ENCODE measurements at regions not wholly inside any gene's neighbourhood (a gene's known extent, or its start where the extent isn't known, plus 50 kb on each side); places are given as distances from the start of the nearest gene placed in this dataset.
"Not testable (repeated sequence)": the region's sequence is repeated elsewhere in the genome, so short reads cannot be mapped to it uniquely, and the experiment has no call there.

DNA sequence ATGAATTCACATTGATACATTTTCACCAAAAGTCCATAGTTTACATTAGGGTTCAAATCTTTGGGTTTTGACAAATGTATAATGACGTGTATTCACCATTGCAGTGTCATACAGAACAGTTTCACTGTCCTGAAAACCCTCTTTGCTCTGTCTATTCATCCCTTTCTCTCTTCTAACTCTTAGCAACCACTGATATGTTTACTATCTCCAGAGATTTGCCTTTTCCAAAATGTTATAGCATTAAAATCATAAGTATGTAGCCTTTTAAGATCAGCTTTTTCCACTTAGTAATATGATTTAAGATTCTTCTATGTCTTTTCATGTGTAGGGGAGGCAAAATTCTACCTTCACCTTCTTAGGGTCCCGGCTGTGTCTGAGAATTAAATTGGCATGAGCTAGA is 203.8 kb downstream of the TPRG1 start:
- DNase-seq (ENCODE audit: low spot score in 2 of 2) (no peak), ATAC-seq (no peak)
- H3K27ac Mint-ChIP-seq: no peak overlapping the region
- no peaks in the 10 kb centered on the region for H3K36me3 Mint-ChIP-seq
- peaks cover 0 to 13% of the 10 kb centered on the region in 2 donors for H3K9me3 Mint-ChIP-seq

DNA sequence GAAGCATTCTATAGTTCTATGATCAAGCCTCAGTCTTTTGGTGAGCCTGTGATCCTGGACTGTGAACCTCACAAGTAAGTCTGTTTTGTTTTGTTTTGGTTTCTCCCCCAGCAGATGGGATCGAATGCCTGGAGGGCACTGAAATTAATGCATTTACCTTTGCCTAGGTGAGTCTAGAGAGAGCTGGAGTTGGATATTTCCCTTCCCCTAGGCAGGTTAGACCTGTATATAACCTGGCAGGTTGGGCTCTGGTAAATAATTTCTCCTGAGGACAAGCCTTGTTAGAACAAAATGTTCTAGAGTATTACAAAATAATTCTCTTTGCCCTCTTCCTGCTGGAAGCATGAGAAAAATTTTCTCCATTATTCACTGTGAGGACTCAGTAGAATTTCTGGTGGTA is 211.9 kb downstream of the TPRG1 start:
- no peak overlapping the region for H3K27ac Mint-ChIP-seq
- H3K9me3 Mint-ChIP-seq: peaks cover 0 to 12% of the 10 kb centered on the region in 2 donors
- DNase-seq (ENCODE audit: low spot score in 2 of 2): no peak
- H3K36me3 Mint-ChIP-seq: no peaks in the 10 kb centered on the region
- no peak for ATAC-seq

- not testable (repeated sequence) for DNase-seq (ENCODE audit: low spot score in 2 of 2); H3K36me3 Mint-ChIP-seq; H3K27ac Mint-ChIP-seq; ATAC-seq; H3K9me3 Mint-ChIP-seq
Measured at GRCh38 chr3:189385880-189386279, 214.1 kb downstream of the TPRG1 start.

DNA sequence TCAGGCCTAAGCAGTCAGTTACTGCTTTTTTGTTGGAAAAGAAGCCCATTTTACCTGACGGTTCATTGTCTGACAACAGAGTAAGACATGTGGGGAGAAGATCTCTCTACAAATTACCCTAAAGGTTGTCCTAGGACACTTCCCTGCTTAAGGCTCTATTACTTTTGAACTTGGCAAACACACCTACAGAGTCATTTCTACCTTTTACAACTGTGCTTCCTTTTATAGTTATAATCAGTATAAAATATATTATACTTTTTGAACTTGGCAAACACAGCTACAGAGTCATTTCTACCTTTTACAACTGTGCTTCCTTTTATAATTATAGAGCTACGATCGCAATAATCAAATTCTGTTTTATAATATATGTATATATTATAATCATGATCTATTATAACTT is 215.0 kb downstream of the TPRG1 start:
- no peaks in the 10 kb centered on the region for H3K36me3 Mint-ChIP-seq
- peaks cover 0 to 8% of the 10 kb centered on the region in 2 donors for H3K9me3 Mint-ChIP-seq
- DNase-seq (ENCODE audit: low spot score in 2 of 2) (no peak), ATAC-seq (no peak)
- H3K27ac Mint-ChIP-seq: no peak overlapping the region

- Mint-ChIP-seq H3K9me3 (no peaks in the 10 kb centered on the region), H3K27ac (no peak overlapping the region), H3K36me3 (no peaks in the 10 kb centered on the region)
- DNase-seq (ENCODE audit: low spot score in 2 of 2) (no peak), ATAC-seq (no peak)
Measured at GRCh38 chr3:189389346-189389745, 217.6 kb downstream of the TPRG1 start.

- no peak overlapping the region for H3K27ac Mint-ChIP-seq
- H3K9me3 Mint-ChIP-seq: no peaks in the 10 kb centered on the region
- DNase-seq (ENCODE audit: low spot score in 2 of 2): no peak
- H3K36me3 Mint-ChIP-seq: no peaks in the 10 kb centered on the region
- ATAC-seq: no peak
Measured at GRCh38 chr3:189393598-189393997, 221.8 kb downstream of the TPRG1 start.

- H3K36me3 Mint-ChIP-seq: no peaks in the 10 kb centered on the region
- H3K27ac Mint-ChIP-seq: no peak overlapping the region
Measured at GRCh38 chr3:189394599-189395121, 222.9 kb downstream of the TPRG1 start.

DNA sequence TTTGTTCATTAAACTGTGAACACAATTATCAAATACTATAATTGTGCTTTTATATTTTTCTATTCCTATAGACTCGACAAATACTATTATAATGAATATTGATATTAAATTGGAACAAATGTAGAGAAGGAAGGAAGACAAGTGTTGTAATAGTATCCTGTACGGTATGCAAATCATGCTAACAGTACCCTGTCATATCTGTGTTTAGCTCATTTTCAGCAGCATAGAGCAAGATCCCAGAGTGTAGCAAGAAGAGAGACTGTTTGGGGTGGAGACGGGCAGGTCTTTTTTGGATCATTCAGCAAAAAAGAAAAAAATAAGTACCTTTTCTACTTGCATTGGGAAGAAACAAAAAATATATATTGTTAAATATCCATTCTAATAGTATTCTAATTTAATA is 224.1 kb downstream of the TPRG1 start:
- DNase-seq (ENCODE audit: low spot score in 2 of 2) (no peak), ATAC-seq (no peak)
- Mint-ChIP-seq H3K9me3 (no peaks in the 10 kb centered on the region), H3K27ac (no peak overlapping the region), H3K36me3 (no peaks in the 10 kb centered on the region)

More at GRCh38 chr3:189394599-189395121, 222.9 kb downstream of the TPRG1 start:
- DNase-seq (ENCODE audit: low spot score in 2 of 2) (no peak), ATAC-seq (peak; percentile 18 to 77)
- H3K9me3 Mint-ChIP-seq: no peaks in the 10 kb centered on the region

DNA sequence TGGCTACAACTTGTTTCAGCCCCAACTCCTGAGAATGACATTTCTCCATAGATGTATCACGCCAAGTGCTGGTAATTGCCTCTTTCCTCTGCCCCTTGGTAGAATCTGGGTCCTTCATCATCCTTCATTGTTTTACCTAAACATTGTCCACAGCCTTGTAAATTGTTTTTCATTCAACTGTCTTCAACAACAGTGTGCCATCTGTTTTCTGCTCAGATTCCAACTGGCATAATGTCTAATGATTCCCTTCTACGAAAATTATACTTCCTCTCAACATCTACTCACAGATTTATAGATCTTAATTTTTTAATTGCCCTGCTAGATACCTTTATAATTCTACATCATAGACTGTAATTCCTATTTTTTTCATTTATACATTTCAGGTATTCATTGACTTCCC is 226.9 kb downstream of the TPRG1 start:
- ATAC-seq: no peak
- Mint-ChIP-seq H3K36me3 (no peaks in the 10 kb centered on the region), H3K9me3 (no peaks in the 10 kb centered on the region), H3K27ac (no peak overlapping the region)
- DNase-seq (ENCODE audit: low spot score in 2 of 2): no peak

DNA sequence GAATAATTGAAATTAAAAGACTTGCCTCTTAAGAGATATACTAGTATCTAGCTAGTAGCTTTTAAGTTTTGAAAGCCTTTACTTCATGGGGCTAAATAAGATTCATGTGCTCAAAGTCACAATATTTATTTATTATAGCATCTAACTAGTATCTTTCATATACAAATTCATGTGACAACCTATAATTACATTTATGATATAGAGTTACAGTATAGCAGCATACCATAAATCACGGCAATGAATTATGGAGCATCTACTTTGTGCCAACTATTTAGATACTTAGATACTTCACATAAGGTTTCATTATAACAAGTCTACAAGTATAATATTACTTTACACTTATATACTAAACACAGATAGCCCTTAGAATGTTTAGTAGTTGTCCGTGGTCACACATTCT is 229.4 kb downstream of the TPRG1 start:
- no peak overlapping the region for H3K27ac Mint-ChIP-seq
- no peaks in the 10 kb centered on the region for H3K9me3 Mint-ChIP-seq
- ATAC-seq (no peak), DNase-seq (ENCODE audit: low spot score in 2 of 2) (no peak)
- H3K36me3 Mint-ChIP-seq: no peaks in the 10 kb centered on the region

- no peaks in the 10 kb centered on the region for H3K36me3 Mint-ChIP-seq
- ATAC-seq: no peak
- no peak for DNase-seq (ENCODE audit: low spot score in 2 of 2)
- no peak overlapping the region for H3K27ac Mint-ChIP-seq
- no peaks in the 10 kb centered on the region for H3K9me3 Mint-ChIP-seq
Measured at GRCh38 chr3:189403194-189403593, 228.0 kb upstream of the TP63 start.

DNA sequence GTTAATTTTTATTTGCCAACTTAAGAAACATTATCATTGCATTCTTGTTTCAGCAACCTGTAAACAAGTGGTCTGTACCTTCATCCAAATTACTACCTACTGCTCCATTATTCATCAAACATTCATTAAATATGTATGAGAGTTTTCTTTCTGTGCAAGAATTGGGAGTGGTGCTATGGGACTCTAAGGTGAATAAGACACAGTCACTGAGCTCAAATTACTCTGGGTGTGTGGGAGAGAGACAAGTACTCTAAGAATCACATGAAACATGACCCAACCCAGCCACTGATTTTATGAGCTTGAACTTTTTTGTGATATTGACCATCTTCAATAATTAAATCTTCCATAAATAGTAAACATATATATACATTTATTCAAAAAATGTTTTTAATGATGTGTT is 227.2 kb upstream of the TP63 start:
- H3K9me3 Mint-ChIP-seq: no peaks in the 10 kb centered on the region
- H3K27ac Mint-ChIP-seq: no peak overlapping the region
- ATAC-seq: no peak
- H3K36me3 Mint-ChIP-seq: no peaks in the 10 kb centered on the region
- DNase-seq (ENCODE audit: low spot score in 2 of 2): no peak

DNA sequence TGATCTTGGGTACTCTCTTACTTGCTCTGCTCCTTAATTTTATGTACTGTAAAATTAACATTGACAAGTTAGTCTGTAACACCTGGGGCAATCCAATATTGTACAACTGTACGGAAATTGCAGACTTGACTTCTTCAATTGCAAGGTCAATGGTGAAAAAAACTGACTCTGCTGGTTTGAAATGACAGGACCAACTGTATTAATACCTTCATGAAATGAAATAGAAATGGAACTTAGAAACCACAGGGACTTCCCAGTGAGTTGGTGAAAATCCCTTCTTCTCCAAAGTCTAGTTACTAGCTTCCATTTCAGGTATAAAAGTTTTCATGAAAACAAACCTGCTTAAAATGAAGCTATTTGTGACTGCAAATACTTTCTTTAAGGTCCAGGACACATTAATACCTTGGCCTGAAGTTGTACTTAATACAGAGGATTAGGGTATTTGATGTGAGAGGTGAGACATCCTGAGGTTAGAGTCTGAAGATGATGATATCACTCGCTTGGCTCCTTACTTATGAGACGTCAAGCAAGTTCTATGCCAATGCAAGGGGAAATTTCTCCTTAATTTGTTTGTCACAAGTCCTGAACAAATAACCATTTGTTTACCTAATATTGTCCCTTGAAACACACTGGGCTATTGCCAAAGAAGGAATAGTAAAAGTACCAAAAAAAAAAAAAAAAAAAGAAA is 226.2 kb upstream of the TP63 start:
- Mint-ChIP-seq H3K27ac (no peak overlapping the region), H3K36me3 (no peaks in the 10 kb centered on the region), H3K9me3 (no peaks in the 10 kb centered on the region)
- DNase-seq (ENCODE audit: low spot score in 2 of 2) (no peak), ATAC-seq (no peak)

- H3K36me3 Mint-ChIP-seq: no peaks in the 10 kb centered on the region
- no peak for DNase-seq (ENCODE audit: low spot score in 2 of 2)
- ATAC-seq: no peak
- no peaks in the 10 kb centered on the region for H3K9me3 Mint-ChIP-seq
- no peak overlapping the region for H3K27ac Mint-ChIP-seq
Measured at GRCh38 chr3:189406148-189406547, 225.0 kb upstream of the TP63 start.

- DNase-seq (ENCODE audit: low spot score in 2 of 2): no peak
- Mint-ChIP-seq H3K36me3 (no peaks in the 10 kb centered on the region), H3K9me3 (no peaks in the 10 kb centered on the region), H3K27ac (peak overlapping the region in 1 of 2 donors; percentile 72)
- ATAC-seq: no peak
Measured at GRCh38 chr3:189410522-189410921, 220.7 kb upstream of the TP63 start.

GRCh38 chr3:189419038-189419437 is 212.2 kb upstream of the TP63 start:
- Mint-ChIP-seq H3K27ac (no peak overlapping the region), H3K36me3 (no peaks in the 10 kb centered on the region), H3K9me3 (no peaks in the 10 kb centered on the region)
- DNase-seq (ENCODE audit: low spot score in 2 of 2) (no peak), ATAC-seq (no peak)

DNA sequence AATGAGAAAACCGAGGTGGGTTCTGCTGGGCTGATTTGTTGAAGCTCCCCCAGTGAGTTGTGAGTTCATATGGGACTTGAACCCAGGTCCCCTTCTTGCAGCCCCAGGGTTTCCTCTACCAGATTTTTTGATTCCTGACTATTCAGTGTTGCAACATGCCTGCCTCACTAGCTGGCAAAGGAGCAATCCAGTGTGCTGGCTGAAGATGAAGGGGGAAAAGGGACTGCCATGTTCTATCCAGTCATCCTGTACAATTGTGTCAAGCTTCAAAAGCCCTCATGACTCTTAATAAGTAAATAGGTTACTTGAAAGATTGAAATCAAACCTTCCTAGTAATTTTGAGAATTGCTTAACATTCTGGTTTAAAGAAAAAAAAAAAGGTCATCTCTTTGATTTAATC is 211.5 kb upstream of the TP63 start:
- ATAC-seq (peak in 1 of 2 donors; percentile 54), DNase-seq (ENCODE audit: low spot score in 2 of 2) (no peak)
- Mint-ChIP-seq H3K36me3 (no peaks in the 10 kb centered on the region), H3K9me3 (no peaks in the 10 kb centered on the region), H3K27ac (no peak overlapping the region)

DNA sequence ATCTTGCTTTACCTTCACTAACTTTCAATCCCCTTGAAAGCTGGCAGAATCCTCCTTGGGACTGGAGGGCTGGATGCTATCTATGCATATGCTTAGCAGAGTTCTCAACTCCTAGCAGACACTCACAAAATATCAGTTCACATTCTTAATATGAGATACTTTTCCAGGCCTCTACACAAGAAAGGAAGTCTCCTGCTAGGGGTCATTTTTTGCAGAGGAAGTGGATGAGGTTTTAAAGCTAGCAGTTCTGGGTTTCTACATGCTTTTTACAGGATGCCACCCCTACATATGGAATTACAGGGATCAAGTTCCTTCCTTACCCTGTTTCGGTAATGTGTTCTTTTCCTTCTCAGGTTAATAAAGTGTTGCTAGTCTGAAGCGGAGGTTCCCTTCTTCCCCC is 206.3 kb upstream of the TP63 start:
- peaks cover 0 to 4% of the 10 kb centered on the region in 2 donors for H3K9me3 Mint-ChIP-seq
- ATAC-seq (no peak), DNase-seq (ENCODE audit: low spot score in 2 of 2) (no peak)
- no peak overlapping the region for H3K27ac Mint-ChIP-seq
- peaks cover 0 to 7% of the 10 kb centered on the region in 2 donors for H3K36me3 Mint-ChIP-seq

All from activated naive CD4-positive, alpha-beta T cell treated with anti-CD3 and anti-CD28 coated beads, Interleukin-2, amount 50 U/mL, for 72 hours (primary cell).